Endothelial cell of umbilical vein (primary cell): ENCODE measurements at regions not wholly inside any gene's neighbourhood (a gene's known extent, or its start where the extent isn't known, plus 50 kb on each side); places are given as distances from the start of the nearest gene placed in this dataset.

Experiments
- BruUV-seq: library from RNA; stranded (reverse); fragments of 400-500 nt; replicated peaks from 2 replicates; lab custom pipeline; 2021; lab: Mats Ljungman, UMichigan
- CTCF ChIA-PET: fragments of 300-600, 350-600 bp; sonication (Branson Sonifier 250); formaldehyde crosslinking; loops from one replicate; lab custom pipeline; 2021; ENCODE audit warnings: antibody characterized with exemption, inconsistent platforms; lab: Charles Lee
- POLR2A ChIA-PET: fragments of 300-600, 350-600 bp; sonication (Branson Sonifier 250); formaldehyde crosslinking; loops from one replicate; lab custom pipeline; 2021; ENCODE audit warnings: antibody characterized with exemption, inconsistent platforms; lab: Charles Lee
- DNase-seq: peaks from one replicate; pipeline ENCODE4 v3.0.0-alpha.2; 2011; ENCODE audit warnings: low read depth, low spot score
- FAIRE-seq: peaks from 2 replicates; lab custom pipeline; 2011; peaks lifted over from hg19 to GRCh38; lab: Jason Lieb, UNC
- H2AFZ ChIP-seq: 2 replicates; pipeline ENCODE4 v1.6.0; 2012; ENCODE audit warnings: low read depth, low read length, control low read depth, inconsistent platforms
- H3K27ac ChIP-seq: 2 replicates; pipeline ENCODE4 v1.5.1; 2011; ENCODE audit warnings: low read depth, mild to moderate bottlenecking, control low read depth, low read length, moderate library complexity; ENCODE audit not compliant: insufficient read depth
- H3K27me3 ChIP-seq, 2 experiments: 2 replicates each; pipeline versions ENCODE4 v1.6.0 to v1.6.1; 2011; ENCODE audit warnings: low read length in 2 of 2, mixed read lengths in 1 of 2; ENCODE audit not compliant: control insufficient read depth in 2 of 2, insufficient read depth in 2 of 2
- H3K36me3 ChIP-seq, 2 experiments: 2 replicates in 1 of 2; 3 replicates in 1 of 2; pipeline ENCODE4 v1.5.1; 2011; ENCODE audit warnings: low read length in 2 of 2, mild to moderate bottlenecking in 1 of 2, moderate library complexity in 1 of 2; ENCODE audit not compliant: control insufficient read depth in 2 of 2, insufficient read depth in 2 of 2; ENCODE audit errors: extremely low read depth in 1 of 2
- H3K4me1 ChIP-seq: 3 replicates; pipeline ENCODE4 v1.5.1; 2011; ENCODE audit warnings: mild to moderate bottlenecking, low read length; ENCODE audit not compliant: control insufficient read depth, insufficient read depth; ENCODE audit errors: extremely low read depth
- H3K4me2 ChIP-seq: 2 replicates; pipeline ENCODE4 v1.6.1; 2011; ENCODE audit warnings: low read length, control low read depth, mixed read lengths; ENCODE audit not compliant: insufficient read depth
- H3K4me3 ChIP-seq, 3 experiments: fragments of 200-600 bp in 1 of 3; sonication (generic), shearing (Covaris generic) in 1 of 3; replicated peaks in 1 of 3; 2 replicates each; pipeline ENCODE4 v1.5.1; 2011 to 2016; ENCODE audit warnings: control low read depth in 3 of 3, low read length in 3 of 3, mild to moderate bottlenecking in 2 of 3, inconsistent platforms in 1 of 3, low read depth in 1 of 3, moderate library complexity in 1 of 3; ENCODE audit not compliant: insufficient read depth in 1 of 3
- H3K79me2 ChIP-seq: 2 replicates; pipeline ENCODE4 v1.6.0; 2012; ENCODE audit warnings: low read length, inconsistent platforms; ENCODE audit not compliant: control insufficient read depth, insufficient read depth
- H3K9ac ChIP-seq: replicated peaks from 2 replicates; pipeline ENCODE3; 2011; ENCODE audit warnings: low read length, control low read depth; ENCODE audit not compliant: insufficient read depth; ENCODE audit errors: extremely low read depth
- H3K9me1 ChIP-seq: replicated peaks from 3 replicates; pipeline ENCODE4 v1.6.0; 2011; ENCODE audit warnings: mild to moderate bottlenecking, low read length; ENCODE audit not compliant: control insufficient read depth, insufficient read depth; ENCODE audit errors: extremely low read depth
- H3K9me3 ChIP-seq: replicated peaks from 2 replicates; pipeline ENCODE4 v1.5.1; 2012; ENCODE audit warnings: low read length, inconsistent platforms; ENCODE audit not compliant: control insufficient read depth, insufficient read depth
- H4K20me1 ChIP-seq: replicated peaks from 2 replicates; pipeline ENCODE3; 2011; ENCODE audit warnings: mild to moderate bottlenecking, low read length; ENCODE audit not compliant: control insufficient read depth, insufficient read depth; ENCODE audit errors: extremely low read depth
- CTCF ChIP-seq, 2 donors: IDR thresholded peaks; 1 replicate in 1 of 2; 2 replicates in 1 of 2; pipeline ENCODE4 v1.5.1; 2011; ENCODE audit warnings: low read length in 2 of 2, mild to moderate bottlenecking in 2 of 2, moderate library complexity in 2 of 2, control low read depth in 1 of 2, inconsistent platforms in 1 of 2, low read depth in 1 of 2; ENCODE audit not compliant: insufficient read depth in 1 of 2; ENCODE audit errors: extremely low read depth in 1 of 2
- EZH2 ChIP-seq: IDR thresholded peaks from 2 replicates; pipeline ENCODE4 v1.6.1; 2012; ENCODE audit warnings: borderline replicate concordance, low read depth, mild to moderate bottlenecking, moderate library complexity, low read length, inconsistent platforms; ENCODE audit not compliant: severe bottlenecking
- FOS ChIP-seq: IDR thresholded peaks from 2 replicates; pipeline ENCODE4 v1.6.1; 2011; ENCODE audit warnings: mild to moderate bottlenecking, low read length, moderate library complexity, borderline replicate concordance; ENCODE audit not compliant: insufficient read depth
- JUN ChIP-seq: IDR thresholded peaks from 2 replicates; pipeline ENCODE4 v1.6.1; 2011; ENCODE audit warnings: borderline replicate concordance, low read depth; ENCODE audit not compliant: insufficient read length, insufficient read depth
- MYC ChIP-seq: IDR thresholded peaks from one replicate; pipeline ENCODE4 v1.6.1; 2011; ENCODE audit warnings: mild to moderate bottlenecking, low read depth, low read length
- POLR2A ChIP-seq: IDR thresholded peaks from 2 replicates; pipeline ENCODE4 v1.6.1; 2012; ENCODE audit warnings: low read depth, mild to moderate bottlenecking, control low read depth, low read length
- POLR2AphosphoS5 ChIP-seq: IDR thresholded peaks from 2 replicates; pipeline ENCODE4 v1.6.1; 2012; ENCODE audit warnings: low read depth, mild to moderate bottlenecking, control low read depth, low read length, moderate library complexity; ENCODE audit not compliant: insufficient read depth
- dilution Hi-C: fragments of 300-500 bp; cut with MboI; formaldehyde crosslinking; loops from one replicate; pipeline ENCODE4 v1.15.0; 2019; ENCODE audit warnings: low sequenced_read_pairs; ENCODE audit not compliant: extremely low pct_ligation_motif_present
- intact Hi-C: fragments of 100-400 bp; cut with micrococcal nuclease; formaldehyde crosslinking; loops from one replicate; pipeline ENCODE4 v1.10.0; 2022

- H2AFZ ChIP-seq, result no peak overlapping the region
- FAIRE-seq (no peak), DNase-seq (no peak)
- dilution Hi-C loops (no loop called here), intact Hi-C loops (no loop called here)
- H3K4me1 ChIP-seq, result no peaks in the 10 kb centered on the region
- no peaks in the 10 kb centered on the region for H3K79me2 ChIP-seq
- no peaks in the 10 kb centered on the region for H3K9me1 ChIP-seq
- H3K4me3 ChIP-seq, result no peak overlapping the region
- no TSS peak for BruUV-seq
- no peaks in the 10 kb centered on the region for H4K20me1 ChIP-seq
- no peak overlapping the region for H3K27ac ChIP-seq
- no peaks in the 10 kb centered on the region for H3K9me3 ChIP-seq
- H3K27me3 ChIP-seq, result no peaks in the 10 kb centered on the region
- no peak overlapping the region for H3K9ac ChIP-seq
- TF ChIP-seq POLR2AphosphoS5, result no peak
- TF ChIP-seq EZH2, result no peak
- no peak for TF ChIP-seq FOS
- TF ChIP-seq POLR2A, result no peak
- TF ChIP-seq JUN, result no peak
- TF ChIP-seq CTCF (IDR thresholded peaks at IDR 0.05; ENCODE audit: extremely low read depth in 1 of 2, insufficient read depth in 1 of 2, low read depth in 1 of 2, low read length in 2 of 2), result no peak
- TF ChIP-seq MYC, result no peak
- CTCF ChIA-PET, result no interaction called here
- POLR2A ChIA-PET, result no interaction called here
- H3K4me2 ChIP-seq, result no peak overlapping the region
- no peaks in the 10 kb centered on the region for H3K36me3 ChIP-seq
Measured at GRCh38 chrX:39205467-39205866, 404.2 kb downstream of the MID1IP1 start.
